ENCODE measurements at regions not wholly inside any gene's neighbourhood (a gene's known extent, or its start where the extent isn't known, plus 50 kb on each side); places are given as distances from the start of the nearest gene placed in this dataset.

GRCh38 chr7:69025249-69025648 lies 573.0 kb upstream of the AUTS2 start:
- Histone ChIP-seq H2AFZ (ENCODE audit: low read depth) (no peak overlapping the region), H3K4me3 (IDR thresholded peaks at IDR 0.05; ENCODE audit: insufficient read depth, low read depth, low read length) (no peak overlapping the region), H3K36me3 (ENCODE audit: insufficient read depth) (no peaks in the 10 kb centered on the region), H3K79me2 (ENCODE audit: insufficient read depth, low read depth) (no peaks in the 10 kb centered on the region), H3K4me1 (ENCODE audit: low read depth, poor library complexity, severe bottlenecking) (no peaks in the 10 kb centered on the region), H3K9ac (no peak overlapping the region), H3K4me2 (no peak overlapping the region), H3K27me3 (ENCODE audit: insufficient read depth, low read depth) (no peaks in the 10 kb centered on the region), H3K27ac (no peak overlapping the region), H4K20me1 (ENCODE audit: insufficient read depth) (no peaks in the 10 kb centered on the region)
- TF ChIP-seq CTCF (conservative IDR thresholded peaks at IDR 0.05; ENCODE audit: low read depth, low read length) = no peak

- Histone ChIP-seq H3K79me2 (ENCODE audit: insufficient read depth, low read depth) (no peaks in the 10 kb centered on the region), H3K27me3 (ENCODE audit: insufficient read depth, low read depth) (no peaks in the 10 kb centered on the region), H2AFZ (ENCODE audit: low read depth) (no peak overlapping the region), H3K4me2 (no peak overlapping the region), H3K9ac (no peak overlapping the region), H3K36me3 (ENCODE audit: insufficient read depth) (no peaks in the 10 kb centered on the region), H3K4me1 (ENCODE audit: low read depth, poor library complexity, severe bottlenecking) (no peaks in the 10 kb centered on the region), H4K20me1 (ENCODE audit: insufficient read depth) (no peaks in the 10 kb centered on the region), H3K27ac (no peak overlapping the region), H3K4me3 (IDR thresholded peaks at IDR 0.05; ENCODE audit: insufficient read depth, low read depth, low read length) (no peak overlapping the region)
- TF ChIP-seq CTCF (conservative IDR thresholded peaks at IDR 0.05; ENCODE audit: low read depth, low read length) = no peak
Measured at GRCh38 chr7:69032848-69033247, 565.4 kb upstream of the AUTS2 start.

GRCh38 chr7:69035826-69036225 lies 562.4 kb upstream of the AUTS2 start:
- no peak overlapping the region for H3K9ac ChIP-seq
- H4K20me1 ChIP-seq (ENCODE audit: insufficient read depth) = no peaks in the 10 kb centered on the region
- H3K36me3 ChIP-seq (ENCODE audit: insufficient read depth) = no peaks in the 10 kb centered on the region
- no peaks in the 10 kb centered on the region for H3K4me1 ChIP-seq (ENCODE audit: low read depth, poor library complexity, severe bottlenecking)
- no peak overlapping the region for H3K4me2 ChIP-seq
- no peak overlapping the region for H2AFZ ChIP-seq (ENCODE audit: low read depth)
- no peaks in the 10 kb centered on the region for H3K27me3 ChIP-seq (ENCODE audit: insufficient read depth, low read depth)
- H3K4me3 ChIP-seq (IDR thresholded peaks at IDR 0.05; ENCODE audit: insufficient read depth, low read depth, low read length) = no peak overlapping the region
- H3K79me2 ChIP-seq (ENCODE audit: insufficient read depth, low read depth) = no peaks in the 10 kb centered on the region
- no peak for TF ChIP-seq CTCF (conservative IDR thresholded peaks at IDR 0.05; ENCODE audit: low read depth, low read length)
- no peak overlapping the region for H3K27ac ChIP-seq

- no peaks in the 10 kb centered on the region for H4K20me1 ChIP-seq (ENCODE audit: insufficient read depth)
- H3K27ac ChIP-seq = no peak overlapping the region
- H2AFZ ChIP-seq (ENCODE audit: low read depth) = no peak overlapping the region
- no peaks in the 10 kb centered on the region for H3K79me2 ChIP-seq (ENCODE audit: insufficient read depth, low read depth)
- no peaks in the 10 kb centered on the region for H3K27me3 ChIP-seq (ENCODE audit: insufficient read depth, low read depth)
- no peaks in the 10 kb centered on the region for H3K36me3 ChIP-seq (ENCODE audit: insufficient read depth)
- no peak for TF ChIP-seq CTCF (conservative IDR thresholded peaks at IDR 0.05; ENCODE audit: low read depth, low read length)
- H3K4me1 ChIP-seq (ENCODE audit: low read depth, poor library complexity, severe bottlenecking) = no peaks in the 10 kb centered on the region
- H3K4me2 ChIP-seq = no peak overlapping the region
- no peak overlapping the region for H3K4me3 ChIP-seq (IDR thresholded peaks at IDR 0.05; ENCODE audit: insufficient read depth, low read depth, low read length)
- no peak overlapping the region for H3K9ac ChIP-seq
Measured at GRCh38 chr7:69036301-69036700, 562.0 kb upstream of the AUTS2 start.

GRCh38 chr7:69038915-69039314 lies 559.4 kb upstream of the AUTS2 start:
- no peak for TF ChIP-seq CTCF (conservative IDR thresholded peaks at IDR 0.05; ENCODE audit: low read depth, low read length)
- H3K4me3 ChIP-seq (IDR thresholded peaks at IDR 0.05; ENCODE audit: insufficient read depth, low read depth, low read length) = no peak overlapping the region
- H3K4me1 ChIP-seq (ENCODE audit: low read depth, poor library complexity, severe bottlenecking) = no peaks in the 10 kb centered on the region
- no peaks in the 10 kb centered on the region for H3K36me3 ChIP-seq (ENCODE audit: insufficient read depth)
- H3K27ac ChIP-seq = no peak overlapping the region
- H3K9ac ChIP-seq = no peak overlapping the region
- H4K20me1 ChIP-seq (ENCODE audit: insufficient read depth) = no peaks in the 10 kb centered on the region
- H3K79me2 ChIP-seq (ENCODE audit: insufficient read depth, low read depth) = no peaks in the 10 kb centered on the region
- no peak overlapping the region for H2AFZ ChIP-seq (ENCODE audit: low read depth)
- no peaks in the 10 kb centered on the region for H3K27me3 ChIP-seq (ENCODE audit: insufficient read depth, low read depth)
- H3K4me2 ChIP-seq = no peak overlapping the region
